HG03039 (cell line): ENCODE measurements at regions not wholly inside any gene's neighbourhood (a gene's known extent, or its start where the extent isn't known, plus 50 kb on each side); places are given as distances from the start of the nearest gene placed in this dataset.

Source experiments
- ATAC-seq: cut with Tn5 transposase; IDR thresholded peaks from one replicate; pipeline ENCODE4 v1.9.1; 2021; ENCODE audit warnings: mild to moderate bottlenecking, moderate library complexity; ENCODE audit not compliant: unreplicated experiment

DNA sequence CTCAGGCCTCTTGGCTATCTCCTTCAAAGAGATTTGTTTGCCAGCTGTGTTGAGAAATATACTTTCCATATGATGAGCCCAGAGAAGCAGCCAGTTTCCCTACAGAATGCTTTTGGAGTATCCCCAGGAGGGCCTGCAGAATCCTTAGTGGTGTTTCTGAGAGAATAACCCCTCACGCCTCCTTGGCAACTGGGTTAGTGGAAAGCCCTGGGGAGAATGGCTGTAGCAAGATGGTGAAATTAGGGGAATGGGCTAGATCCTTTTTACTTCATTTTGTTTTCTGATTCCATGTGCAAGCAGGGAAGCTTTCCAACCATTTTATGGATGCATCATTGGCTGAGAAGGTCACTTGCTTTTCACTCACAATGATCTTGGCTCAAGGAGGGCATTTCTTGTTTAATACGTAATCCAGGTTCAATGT lies 364.6 kb downstream of the DMRT2 start:
- ATAC-seq = no peak

DNA sequence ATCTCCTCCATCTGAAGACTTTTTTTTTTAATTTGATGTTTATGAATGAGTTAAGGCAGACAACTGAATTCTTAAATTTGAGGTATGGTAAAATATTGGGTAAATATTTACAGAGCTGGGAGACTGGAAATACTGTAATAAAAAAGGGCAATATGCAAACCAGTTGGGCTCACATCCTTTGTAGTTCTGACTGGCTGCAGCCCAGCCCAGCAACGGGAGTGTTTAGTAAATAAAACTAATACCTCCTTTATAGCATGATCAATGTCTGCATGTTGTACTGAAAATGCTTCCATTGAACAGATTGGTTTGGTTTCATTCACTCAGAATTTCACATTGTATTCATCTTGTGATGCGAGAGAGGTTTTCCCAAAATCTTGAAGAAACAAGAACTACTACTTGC lies 365.0 kb downstream of the DMRT2 start:
- ATAC-seq = no peak

DNA sequence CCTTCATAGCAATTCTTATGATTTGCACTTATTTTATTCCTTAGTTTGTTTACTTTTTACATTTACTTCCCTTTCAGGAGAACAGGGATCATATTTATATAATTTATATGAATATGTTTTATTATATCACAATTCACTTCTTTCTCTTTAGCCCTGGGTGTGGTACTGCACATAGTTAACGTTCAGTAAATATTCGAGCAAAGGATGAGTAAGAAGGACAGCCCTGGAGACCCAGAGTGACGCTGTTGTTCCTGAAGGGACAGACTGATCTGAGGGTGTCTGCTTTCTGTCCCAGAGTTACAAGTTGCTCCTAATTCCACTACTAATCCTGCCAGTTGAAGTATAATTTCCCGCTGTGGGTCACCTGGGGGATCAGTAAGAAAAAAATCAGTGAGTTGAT lies 366.1 kb downstream of the DMRT2 start:
- no peak for ATAC-seq

DNA sequence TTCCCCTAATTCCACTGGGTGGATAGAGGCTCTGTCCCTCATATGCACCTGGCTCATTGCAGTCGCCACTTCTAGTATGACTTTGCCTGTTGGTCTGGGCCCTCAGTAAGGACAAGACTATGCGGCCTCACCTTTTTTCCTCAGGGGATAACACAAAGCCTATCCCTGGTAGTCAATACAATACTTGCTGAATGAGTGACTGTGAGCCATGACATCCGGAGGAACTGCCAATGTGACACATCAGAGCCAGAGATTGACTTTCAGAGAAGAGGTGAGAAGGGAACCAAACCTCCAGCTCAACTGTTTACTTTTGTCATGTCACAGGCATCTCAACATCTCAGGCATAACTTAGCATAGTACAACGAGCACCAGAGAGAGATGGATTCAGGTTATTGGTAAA lies 371.3 kb downstream of the DMRT2 start:
- no peak for ATAC-seq

DNA sequence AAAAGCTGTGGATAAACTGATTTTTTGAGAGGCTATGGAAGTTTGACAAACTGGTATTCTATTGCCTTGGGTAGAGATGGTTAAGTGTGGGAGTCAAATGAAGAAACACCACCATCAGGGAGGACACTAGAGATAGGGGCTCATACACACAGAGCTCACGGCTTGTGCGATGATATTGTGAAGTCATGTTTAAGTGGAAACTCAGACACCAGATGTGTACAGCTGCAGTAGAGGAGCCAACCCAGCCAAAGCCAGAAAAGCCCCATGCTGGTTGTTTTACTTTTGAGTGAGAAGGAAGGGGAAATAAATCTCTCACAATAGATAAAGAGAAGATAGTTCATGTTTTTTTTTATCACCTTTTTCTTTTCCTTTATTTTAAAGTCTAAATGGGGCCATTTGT lies 377.7 kb downstream of the DMRT2 start:
- ATAC-seq = no peak

DNA sequence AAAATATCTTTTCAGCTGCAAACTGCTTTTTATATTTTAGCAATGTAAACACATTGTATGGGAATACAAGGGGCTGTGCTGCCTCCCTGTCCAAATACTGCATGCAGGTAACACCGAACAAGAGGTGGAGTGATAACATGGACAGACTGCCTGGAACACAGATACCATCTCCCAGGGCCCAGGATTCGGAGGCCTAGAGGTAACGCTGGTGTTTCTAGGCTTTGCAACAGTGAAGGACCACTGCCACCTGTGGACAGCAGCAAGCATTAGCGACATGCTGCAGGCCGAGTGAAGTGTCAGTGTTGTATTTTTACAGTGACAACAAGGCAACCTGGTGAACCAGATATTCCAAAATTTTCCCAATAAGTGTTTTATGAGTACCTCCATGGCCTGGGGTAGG lies 379.1 kb downstream of the DMRT2 start:
- no peak for ATAC-seq

DNA sequence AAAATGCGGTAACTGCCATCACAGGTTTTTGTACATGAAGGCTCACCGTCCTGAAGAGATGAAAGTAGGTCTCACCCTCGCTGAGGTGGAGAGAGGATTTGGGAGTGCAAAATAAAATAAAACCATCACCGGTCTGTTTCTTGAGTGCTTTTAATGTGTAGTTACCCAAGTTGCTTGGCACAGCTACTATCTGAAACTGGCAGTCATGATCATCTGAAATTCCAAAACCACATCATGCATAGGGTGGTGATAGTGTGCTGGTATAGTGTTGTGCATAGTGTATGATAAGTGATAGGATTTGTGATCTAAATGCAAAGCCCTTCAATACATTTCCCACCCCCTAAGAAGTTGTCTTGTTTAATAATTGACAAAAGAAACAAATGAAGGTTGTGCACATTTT lies 381.3 kb downstream of the DMRT2 start:
- no peak for ATAC-seq

DNA sequence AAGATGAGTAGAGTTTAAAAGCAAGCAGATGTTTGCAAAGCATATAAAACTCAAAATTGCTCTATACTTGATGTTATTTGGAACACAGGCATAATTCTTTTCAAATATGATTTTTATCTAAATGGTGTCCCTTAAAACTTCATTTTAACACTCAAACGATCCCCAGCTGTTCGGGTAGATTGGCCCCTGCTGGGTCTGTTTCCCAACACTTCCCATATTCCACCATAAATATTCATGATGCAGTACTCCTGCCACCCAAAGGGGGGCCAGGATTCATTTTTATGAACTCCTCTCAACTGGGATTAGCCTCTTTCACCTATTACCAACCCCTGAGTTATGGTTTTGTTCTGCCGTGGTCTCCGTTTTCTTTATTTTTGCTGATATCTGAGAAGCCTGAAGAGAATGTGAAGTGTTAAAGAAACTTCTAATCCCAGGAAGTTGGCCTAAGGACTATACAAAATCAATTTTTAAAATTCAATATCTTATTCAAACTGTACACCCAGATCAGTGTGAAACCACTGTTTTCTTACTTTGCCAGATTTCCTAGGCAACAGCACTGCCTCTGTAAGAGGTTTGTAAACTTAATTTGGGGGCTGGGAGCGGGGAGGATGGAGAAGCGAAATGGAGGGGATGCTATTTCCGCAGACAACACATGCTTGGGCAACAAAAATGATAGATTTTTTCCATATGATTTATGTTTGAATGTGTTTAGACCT lies 384.1 kb downstream of the DMRT2 start:
- no peak for ATAC-seq

DNA sequence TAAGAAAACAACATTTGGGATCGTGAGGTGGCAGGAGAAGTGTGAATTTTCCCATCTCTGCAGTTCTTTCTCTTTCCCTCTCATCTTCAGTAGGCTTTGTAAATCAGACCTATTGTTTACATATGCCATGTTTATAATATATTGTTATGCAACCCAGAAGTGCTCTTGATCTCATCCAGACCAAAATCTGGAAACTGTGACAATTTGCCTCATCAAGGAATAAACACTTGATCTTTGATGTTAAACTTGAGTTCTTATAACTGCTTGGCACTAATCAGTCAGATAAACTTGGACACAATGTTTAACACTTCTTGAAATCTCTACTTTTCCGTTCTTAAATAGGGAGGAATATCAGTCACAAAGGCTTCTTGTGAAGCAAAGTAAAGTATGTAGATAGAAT lies 384.7 kb downstream of the DMRT2 start:
- no peak for ATAC-seq

DNA sequence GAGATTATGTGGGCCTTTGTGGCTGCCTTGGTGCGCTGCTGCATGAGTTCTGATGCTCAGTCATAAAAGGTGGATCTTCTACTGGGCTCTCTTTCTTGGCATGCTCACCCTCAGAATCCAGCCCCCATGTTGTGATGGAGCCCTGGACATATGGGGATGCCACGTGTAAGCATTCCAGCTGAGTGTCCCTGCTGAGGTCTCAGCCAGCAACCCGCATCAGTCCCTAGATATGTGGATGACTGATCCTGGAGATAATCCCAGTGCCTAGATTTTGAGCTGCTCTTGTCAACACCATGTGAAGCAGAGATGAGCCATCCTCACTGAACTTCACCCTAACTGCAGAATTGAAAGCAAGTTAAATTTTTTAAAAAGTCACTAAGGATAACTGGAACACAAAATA lies 390.1 kb downstream of the DMRT2 start:
- ATAC-seq = no peak

DNA sequence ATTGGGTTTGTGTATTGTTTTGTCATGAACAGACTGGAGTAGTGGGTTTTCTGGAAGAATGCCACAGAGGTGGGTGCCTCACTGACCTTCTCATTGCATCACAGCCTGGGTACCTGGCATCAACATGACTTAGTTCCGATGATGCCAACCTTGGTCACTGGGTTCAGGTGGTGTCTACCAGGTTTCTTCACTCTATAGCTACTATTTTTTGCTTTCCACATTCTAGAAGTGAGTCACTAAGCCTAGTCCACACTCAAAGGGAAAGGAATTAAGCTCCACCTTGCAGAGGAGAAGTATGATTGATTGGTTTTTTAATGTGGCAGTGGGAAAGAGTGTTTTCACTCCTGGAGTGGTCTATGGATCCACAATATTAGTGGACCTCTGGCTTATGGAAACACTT lies 391.9 kb downstream of the DMRT2 start:
- no peak for ATAC-seq

DNA sequence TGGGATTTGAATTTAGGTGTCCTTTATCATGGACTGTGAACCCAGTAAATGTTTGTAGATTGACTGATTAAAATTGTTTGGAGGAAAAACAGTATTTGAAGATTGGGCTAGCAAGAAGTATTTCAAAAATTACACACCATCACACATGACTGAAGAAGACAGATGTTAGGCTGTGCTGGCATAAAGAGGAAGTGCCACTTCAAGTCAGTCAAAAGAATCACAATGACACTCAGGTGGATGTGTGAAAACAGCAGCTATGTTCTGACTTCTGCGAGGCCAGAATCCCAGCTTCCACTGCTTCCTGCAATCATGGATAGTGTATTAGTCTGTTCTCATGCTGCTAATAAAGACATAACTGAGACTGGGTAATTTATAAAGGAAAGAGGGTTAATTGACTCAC lies 393.3 kb downstream of the DMRT2 start:
- ATAC-seq = no peak

DNA sequence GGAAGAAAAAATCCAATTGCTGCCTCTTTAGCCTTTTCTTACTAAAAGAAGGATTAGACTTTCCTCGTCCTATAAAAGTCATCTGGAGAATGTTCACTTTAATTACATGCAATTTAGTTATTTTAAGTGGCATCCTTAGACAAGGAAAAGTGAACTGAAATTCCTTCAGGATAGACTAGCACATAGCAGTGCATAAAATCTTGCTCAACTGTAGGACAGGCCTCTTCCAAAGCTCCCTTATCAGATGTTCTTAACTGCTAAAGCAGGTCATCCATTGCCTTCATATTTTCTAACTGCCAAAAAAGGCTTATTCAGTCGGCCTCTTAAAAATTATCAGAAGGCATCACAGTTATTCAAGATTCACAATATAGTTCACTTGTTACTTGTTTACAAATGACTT lies 396.5 kb downstream of the DMRT2 start:
- no peak for ATAC-seq

DNA sequence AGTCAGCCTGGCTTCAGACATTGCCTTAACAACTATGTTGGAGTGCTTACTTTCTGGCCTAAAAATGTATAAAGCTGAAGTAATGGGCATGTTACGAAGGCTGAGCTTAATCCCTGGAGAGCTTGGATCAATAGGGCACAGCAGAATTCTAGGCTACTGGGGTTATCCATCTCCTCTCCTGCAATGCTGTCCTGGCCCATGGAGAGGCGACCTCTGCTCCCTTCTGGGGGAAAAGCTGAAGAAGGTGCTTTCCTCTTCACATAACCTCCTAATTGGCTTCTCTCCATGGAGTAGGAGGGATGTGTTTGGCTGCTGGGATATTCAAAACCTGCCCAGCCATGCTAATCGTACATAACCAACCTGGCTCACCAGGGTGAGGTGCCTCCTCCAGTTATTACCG lies 403.5 kb downstream of the DMRT2 start:
- no peak for ATAC-seq

DNA sequence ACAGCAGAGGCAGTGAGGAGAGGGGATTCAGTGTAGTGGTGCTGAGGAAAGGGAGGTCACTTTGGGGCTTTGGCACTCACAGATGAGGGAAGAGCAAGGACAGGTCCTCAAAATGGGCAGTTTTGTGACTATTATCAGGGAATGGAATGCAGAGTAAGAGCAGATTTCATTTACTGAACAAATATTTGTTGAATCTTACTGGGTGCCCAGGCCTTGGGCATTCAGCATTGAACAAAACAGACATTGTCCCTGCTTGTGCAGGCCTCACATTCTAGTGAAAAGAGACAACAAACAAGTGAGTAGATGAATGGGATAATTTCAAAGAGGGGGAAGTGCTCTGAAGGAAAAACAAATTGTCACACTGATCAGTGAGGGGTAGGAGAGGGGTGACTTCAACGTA lies 404.1 kb downstream of the DMRT2 start:
- no peak for ATAC-seq

DNA sequence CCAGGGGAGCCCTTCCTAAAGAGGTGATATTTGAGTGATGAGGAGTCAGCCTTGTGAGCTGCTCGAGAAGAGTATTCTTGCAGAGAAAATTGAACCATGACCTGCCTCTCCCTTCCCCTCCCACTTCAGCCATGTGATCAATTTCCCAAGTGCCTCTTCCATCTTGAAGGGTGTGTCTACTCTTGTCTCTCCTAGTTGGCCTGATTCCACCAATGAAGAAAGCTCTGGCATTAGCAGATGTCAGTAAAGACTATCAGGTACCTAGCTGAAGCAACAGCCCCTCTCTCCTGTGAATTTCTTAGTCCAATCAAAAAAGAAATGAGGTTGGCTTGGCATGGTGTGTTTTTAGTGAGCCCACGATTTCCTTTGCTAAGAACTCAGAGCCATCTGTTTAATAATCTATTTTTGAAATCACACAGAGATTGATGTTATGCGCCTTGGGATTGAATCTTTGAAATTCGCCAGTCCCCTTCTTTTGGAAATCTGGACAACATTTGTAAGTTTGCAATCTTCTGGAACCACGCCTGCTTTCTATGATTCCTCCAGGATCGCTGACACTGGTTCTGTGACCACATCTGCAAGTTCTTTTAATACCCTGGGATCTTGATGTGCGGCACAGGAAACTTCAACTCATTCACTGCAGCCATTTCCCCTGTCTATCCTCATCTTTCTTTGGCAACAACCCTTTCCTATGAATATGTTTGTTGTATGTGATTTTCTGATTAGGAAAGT lies 404.6 kb downstream of the DMRT2 start:
- ATAC-seq = no peak

DNA sequence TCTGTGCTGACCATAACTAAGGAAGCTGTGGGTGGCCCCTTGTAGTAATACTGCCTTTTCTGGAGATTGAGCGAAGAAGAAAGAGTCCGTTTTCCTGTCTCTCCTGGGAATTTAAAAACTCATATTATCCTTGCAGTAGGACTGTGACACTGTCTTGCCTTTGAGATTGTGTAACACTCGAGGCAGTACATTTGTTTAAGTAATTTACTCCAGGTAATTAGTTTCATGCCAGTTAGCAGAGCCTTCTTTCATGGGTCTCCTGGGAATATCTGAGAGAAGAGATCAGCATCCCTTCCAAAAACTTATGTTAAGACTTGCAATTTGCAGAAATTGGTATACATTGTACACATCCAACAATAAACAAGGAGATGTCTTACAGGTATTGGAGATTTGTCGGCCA lies 405.6 kb downstream of the DMRT2 start:
- no peak for ATAC-seq

DNA sequence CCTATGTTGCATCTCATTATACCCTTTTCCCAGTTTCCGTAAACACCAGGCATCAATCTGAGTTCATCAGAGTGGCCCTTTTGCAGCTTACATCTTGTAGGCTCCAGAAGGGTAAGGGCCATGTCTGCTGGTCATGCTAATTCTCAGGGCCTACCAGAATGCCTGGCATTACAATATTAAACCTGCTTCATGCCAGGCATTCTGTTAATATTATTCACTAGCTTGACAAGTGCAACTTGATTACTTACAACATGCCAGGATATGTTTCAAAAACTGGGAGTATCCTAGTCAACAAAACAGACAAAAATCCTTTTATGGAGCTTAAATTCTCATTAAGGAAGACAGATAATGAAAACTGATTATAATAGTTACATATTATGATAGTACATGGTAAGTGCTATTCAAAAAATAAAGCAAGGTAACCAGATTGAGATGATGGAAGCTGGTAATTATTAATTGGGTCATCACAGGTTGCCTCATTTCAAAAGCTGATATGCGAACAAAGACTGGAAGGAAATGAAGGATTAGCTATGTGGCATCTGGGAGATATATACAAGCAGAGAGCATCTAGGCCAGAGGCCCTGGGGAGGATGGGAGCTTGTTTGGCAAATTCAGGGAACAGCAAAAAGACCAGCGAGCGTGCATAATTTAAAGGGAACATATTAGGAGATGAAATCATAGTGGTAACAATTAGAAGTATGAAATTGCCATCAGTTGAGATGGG lies 406.3 kb downstream of the DMRT2 start:
- no peak for ATAC-seq

DNA sequence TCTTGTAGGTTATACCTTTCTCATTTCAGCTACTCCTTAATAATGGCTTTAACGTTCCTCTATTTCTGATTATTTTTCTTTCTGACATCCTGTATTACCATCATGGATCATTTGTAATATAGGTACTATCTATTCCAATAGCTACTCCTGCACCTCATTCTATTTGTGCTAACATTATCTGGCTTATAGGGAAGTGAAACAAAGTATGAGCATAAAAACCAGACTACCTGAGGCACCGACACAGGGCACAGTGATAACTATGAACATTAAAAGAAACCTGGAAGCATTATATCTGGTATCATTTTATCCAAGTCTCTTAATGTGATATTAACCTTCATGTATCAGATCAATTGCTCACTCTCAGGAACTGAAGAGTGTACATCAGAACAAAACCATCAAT lies 407.3 kb downstream of the DMRT2 start:
- ATAC-seq = no peak

DNA sequence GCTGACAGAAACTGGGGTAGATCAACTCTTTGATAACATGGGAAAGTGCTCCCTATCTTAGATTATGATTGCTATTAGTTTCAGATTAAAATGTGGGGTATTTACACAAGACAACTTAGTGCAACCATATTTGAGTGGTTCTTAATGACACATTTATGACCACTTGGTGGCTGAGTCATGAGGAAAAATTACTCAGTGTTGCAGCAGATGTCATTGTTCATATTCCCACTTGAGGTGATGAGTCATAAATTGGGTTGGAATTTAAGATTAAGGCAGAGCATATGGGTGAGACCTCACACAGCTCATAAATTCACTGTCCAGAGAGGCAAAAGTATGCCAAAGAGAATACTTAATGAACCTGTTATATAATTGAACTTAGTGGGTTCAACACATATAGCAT lies 408.3 kb downstream of the DMRT2 start:
- ATAC-seq = no peak

DNA sequence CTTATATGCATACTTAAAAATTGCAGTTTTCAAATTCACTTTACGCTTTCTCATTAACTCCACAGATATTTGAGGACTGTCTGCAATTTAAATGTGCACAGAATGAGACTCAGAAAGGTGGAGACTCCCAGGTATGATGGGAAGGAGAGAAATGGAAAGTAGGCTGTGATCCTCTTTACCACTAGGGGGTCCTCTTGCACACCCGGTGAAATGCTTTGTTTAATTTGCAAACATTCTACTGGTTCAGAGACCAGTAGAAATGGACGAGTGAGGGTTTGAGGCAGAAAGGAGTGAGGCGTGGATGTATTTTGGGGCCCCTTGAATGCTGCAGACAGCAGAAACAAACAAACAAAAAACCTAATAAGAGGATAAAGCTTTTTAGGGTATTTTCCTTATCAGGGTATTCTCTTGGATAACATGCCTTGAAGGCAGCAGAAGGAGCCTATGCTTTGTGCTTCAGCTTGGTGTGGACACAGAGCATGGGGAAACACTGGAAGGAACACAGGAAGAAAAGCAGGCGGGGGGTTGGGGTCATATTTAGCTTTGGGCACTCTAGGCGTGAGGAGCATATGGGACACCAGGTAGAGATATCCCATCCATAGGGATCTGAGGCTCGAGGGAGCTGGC lies 410.1 kb downstream of the DMRT2 start:
- ATAC-seq = no peak

DNA sequence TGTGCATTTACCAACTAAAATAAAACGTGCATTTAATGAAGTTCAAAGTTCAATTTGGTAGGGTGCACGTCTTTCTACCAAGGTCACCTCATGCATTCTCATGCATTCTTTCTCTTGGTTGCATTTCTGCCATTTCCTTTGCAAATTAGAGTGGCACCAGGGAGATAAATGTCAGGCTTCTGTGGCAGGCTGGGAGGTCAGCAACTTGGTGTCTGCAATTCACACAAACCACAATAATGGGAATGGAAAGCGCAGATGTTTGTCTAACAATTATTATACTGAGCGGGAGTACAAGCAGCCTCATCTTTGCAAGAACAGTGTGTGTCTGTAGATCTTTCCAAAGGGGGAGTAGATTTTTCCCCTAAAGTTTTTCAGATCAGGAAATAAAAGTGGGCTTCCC lies 411.7 kb downstream of the DMRT2 start:
- ATAC-seq = no peak
